GM13977 (cell line): ENCODE measurements at regions not wholly inside any gene's neighbourhood (a gene's known extent, or its start where the extent isn't known, plus 50 kb on each side); places are given as distances from the start of the nearest gene placed in this dataset.

Source experiments
- DNase-seq: peaks from one replicate; pipeline ENCODE4 v3.0.0; 2012; ENCODE audit warnings: low spot score
- CTCF ChIP-seq: IDR thresholded peaks from 2 replicates; pipeline ENCODE4 v1.5.1; 2012; ENCODE audit warnings: mild to moderate bottlenecking, control low read depth; ENCODE audit not compliant: insufficient read depth; ENCODE audit errors: extremely low read depth, missing control alignments
- in situ Hi-C: fragments of 300-500 bp; cut with MboI; formaldehyde crosslinking; loops from one replicate; pipeline ENCODE4 v1.12.0; 2022; ENCODE audit warnings: low sequenced_read_pairs, low pct_unique_long_range_greater_than_20kb, mixed read lengths, inconsistent platforms; ENCODE audit not compliant: unreplicated experiment

- TF ChIP-seq CTCF = no peak
- in situ Hi-C loops = no loop called here
- DNase-seq = no peak
Observed at GRCh38 chr9:96078897-96079490, 203.5 kb downstream of the ERCC6L2 start.

- in situ Hi-C loops = no loop called here
- TF ChIP-seq CTCF = no peak
- DNase-seq = no peak
Observed at GRCh38 chr9:96075757-96076156, 200.3 kb downstream of the ERCC6L2 start.

- TF ChIP-seq CTCF = no peak
- in situ Hi-C loops = no loop called here
- DNase-seq = no peak
Observed at GRCh38 chr9:96075111-96075510, 199.6 kb downstream of the ERCC6L2 start.

GRCh38 chr9:96073531-96074480, 198.3 kb downstream of the ERCC6L2 start:
- DNase-seq = no peak
- no peak for TF ChIP-seq CTCF
- in situ Hi-C loops = no loop called here

GRCh38 chr9:96072930-96073329, 197.4 kb downstream of the ERCC6L2 start:
- no peak for TF ChIP-seq CTCF
- in situ Hi-C loops = no loop called here

GRCh38 chr9:96071815-96072124, 196.3 kb downstream of the ERCC6L2 start:
- in situ Hi-C loops = no loop called here
- no peak for DNase-seq
- TF ChIP-seq CTCF = no peak

More at GRCh38 chr9:96072930-96073329, 197.4 kb downstream of the ERCC6L2 start:
- DNase-seq = no peak
